ENCODE measurements at regions not wholly inside any gene's neighbourhood (a gene's known extent, or its start where the extent isn't known, plus 50 kb on each side); places are given as distances from the start of the nearest gene placed in this dataset.

- TF ChIP-seq ZNF687 (IDR thresholded peaks at IDR 0.05) (peak; percentile 44; the same call in 1 of the 2 replicates), ETV6 (conservative IDR thresholded peaks at IDR 0.05 in 1 of 2, IDR thresholded peaks at IDR 0.05 in 1 of 2; ENCODE audit: borderline replicate concordance in 1 of 2, low read depth in 1 of 2) (peak in 1 of 2 experiments; percentile 47; a peak in 1 of 4 replicates), IKZF2 (IDR thresholded peaks at IDR 0.05) (peak; percentile 35 to 38; a peak in 3 of 4 replicates), TCF7 (IDR thresholded peaks at IDR 0.05; ENCODE audit: borderline replicate concordance) (no peak), TCF3 (IDR thresholded peaks at IDR 0.05; ENCODE audit: borderline replicate concordance, insufficient read depth, low read depth, low read length) (peak; percentile 99), SIN3A (IDR thresholded peaks at IDR 0.05; ENCODE audit: low read depth, low read length) (no peak), E2F8 (IDR thresholded peaks at IDR 0.05; ENCODE audit: low read depth, partially characterized antibody) (no peak), SUPT20H (IDR thresholded peaks at IDR 0.05; ENCODE audit: borderline replicate concordance, control insufficient read depth, low read depth, low read length) (no peak), BHLHE40 (IDR thresholded peaks at IDR 0.05; ENCODE audit: borderline replicate concordance in 1 of 2, low read depth in 2 of 2, low read length in 1 of 2) (peak in 1 of 2 experiments; percentile 31; a peak in 1 of 4 replicates), ATF2 (IDR thresholded peaks at IDR 0.05; ENCODE audit: low read length) (peak; percentile 52; the same call in 1 of the 2 replicates), RB1 (IDR thresholded peaks at IDR 0.05; ENCODE audit: borderline replicate concordance) (no peak), CUX1 (IDR thresholded peaks at IDR 0.05; ENCODE audit: insufficient replicate concordance, low read depth, low read length) (peak; percentile 40), MEF2B (IDR thresholded peaks at IDR 0.05; ENCODE audit: partially characterized antibody, poor library complexity, severe bottlenecking) (no peak)
Measured at GRCh38 chr12:27861428-27862167, 81.6 kb upstream of the MANSC4 start (continued).

All from GM12878 (cell line).